ENCODE measurements at regions not wholly inside any gene's neighbourhood (a gene's known extent, or its start where the extent isn't known, plus 50 kb on each side); places are given as distances from the start of the nearest gene placed in this dataset.

- no peak overlapping the region for H3K27ac Mint-ChIP-seq
- peaks cover 8% of the 10 kb centered on the region for H3K9me3 Mint-ChIP-seq
- no peaks in the 10 kb centered on the region for H3K36me3 Mint-ChIP-seq (ENCODE audit: low read depth)
- intact Hi-C loops (cut with micrococcal nuclease), result no loop called here
- peaks cover 5% of the 10 kb centered on the region for H3K4me1 Mint-ChIP-seq (ENCODE audit: low read depth)
- peaks cover 2% of the 10 kb centered on the region for H3K27me3 Mint-ChIP-seq
- no peak overlapping the region for H3K4me3 Mint-ChIP-seq
These were observed 114.4 kb upstream of the ANO1 start for GRCh38 chr11:69963533-69964246.

- Mint-ChIP-seq H3K4me1 (ENCODE audit: low read depth) (peaks cover 5% of the 10 kb centered on the region), H3K36me3 (ENCODE audit: low read depth) (no peaks in the 10 kb centered on the region), H3K9me3 (peaks cover 8% of the 10 kb centered on the region), H3K27ac (no peak overlapping the region), H3K27me3 (peaks cover 3% of the 10 kb centered on the region), H3K4me3 (no peak overlapping the region)
- intact Hi-C loops (cut with micrococcal nuclease), result no loop called here
These were observed 113.9 kb upstream of the ANO1 start for GRCh38 chr11:69964247-69964643.

GRCh38 chr11:69965821-69966582 lies 112.1 kb upstream of the ANO1 start:
- Mint-ChIP-seq H3K4me3 (no peak overlapping the region), H3K4me1 (ENCODE audit: low read depth) (peaks cover 5% of the 10 kb centered on the region), H3K27ac (no peak overlapping the region), H3K27me3 (peaks cover 17% of the 10 kb centered on the region), H3K36me3 (ENCODE audit: low read depth) (no peaks in the 10 kb centered on the region), H3K9me3 (peaks cover 8% of the 10 kb centered on the region)
- intact Hi-C loops (cut with micrococcal nuclease), result no loop called here

- H3K36me3 Mint-ChIP-seq (ENCODE audit: low read depth), result no peaks in the 10 kb centered on the region
- peaks cover 5% of the 10 kb centered on the region for H3K4me1 Mint-ChIP-seq (ENCODE audit: low read depth)
- H3K4me3 Mint-ChIP-seq, result no peak overlapping the region
- peaks cover 8% of the 10 kb centered on the region for H3K9me3 Mint-ChIP-seq
- intact Hi-C loops (cut with micrococcal nuclease), result no loop called here
- peaks cover 17% of the 10 kb centered on the region for H3K27me3 Mint-ChIP-seq
- H3K27ac Mint-ChIP-seq, result no peak overlapping the region
These were observed 111.6 kb upstream of the ANO1 start for GRCh38 chr11:69966583-69966835.

- peaks cover 8% of the 10 kb centered on the region for H3K9me3 Mint-ChIP-seq
- peaks cover 5% of the 10 kb centered on the region for H3K4me1 Mint-ChIP-seq (ENCODE audit: low read depth)
- H3K4me3 Mint-ChIP-seq, result no peak overlapping the region
- no peaks in the 10 kb centered on the region for H3K36me3 Mint-ChIP-seq (ENCODE audit: low read depth)
- H3K27me3 Mint-ChIP-seq, result peaks cover 17% of the 10 kb centered on the region
- intact Hi-C loops (cut with micrococcal nuclease), result no loop called here
- H3K27ac Mint-ChIP-seq, result no peak overlapping the region
These were observed 111.1 kb upstream of the ANO1 start for GRCh38 chr11:69966910-69967483.

- H3K9me3 Mint-ChIP-seq, result peaks cover 8% of the 10 kb centered on the region
- H3K27me3 Mint-ChIP-seq, result peaks cover 17% of the 10 kb centered on the region
- H3K4me1 Mint-ChIP-seq (ENCODE audit: low read depth), result peaks cover 5% of the 10 kb centered on the region
- H3K36me3 Mint-ChIP-seq (ENCODE audit: low read depth), result no peaks in the 10 kb centered on the region
- no peak overlapping the region for H3K4me3 Mint-ChIP-seq
- intact Hi-C loops (cut with micrococcal nuclease), result no loop called here
- H3K27ac Mint-ChIP-seq, result no peak overlapping the region
These were observed 110.6 kb upstream of the ANO1 start for GRCh38 chr11:69967484-69967883.

GRCh38 chr11:69968396-69969347 lies 109.4 kb upstream of the ANO1 start:
- H3K4me1 Mint-ChIP-seq (ENCODE audit: low read depth), result no peaks in the 10 kb centered on the region
- no peak overlapping the region for H3K27ac Mint-ChIP-seq
- intact Hi-C loops (cut with micrococcal nuclease), result no loop called here
- no peaks in the 10 kb centered on the region for H3K9me3 Mint-ChIP-seq
- H3K36me3 Mint-ChIP-seq (ENCODE audit: low read depth), result no peaks in the 10 kb centered on the region
- H3K27me3 Mint-ChIP-seq, result peaks cover 17% of the 10 kb centered on the region
- no peak overlapping the region for H3K4me3 Mint-ChIP-seq

- no peak overlapping the region for H3K4me3 Mint-ChIP-seq
- intact Hi-C loops (cut with micrococcal nuclease), result no loop called here
- H3K36me3 Mint-ChIP-seq (ENCODE audit: low read depth), result no peaks in the 10 kb centered on the region
- H3K4me1 Mint-ChIP-seq (ENCODE audit: low read depth), result no peaks in the 10 kb centered on the region
- H3K9me3 Mint-ChIP-seq, result no peaks in the 10 kb centered on the region
- H3K27ac Mint-ChIP-seq, result no peak overlapping the region
- peaks cover 17% of the 10 kb centered on the region for H3K27me3 Mint-ChIP-seq
These were observed 108.0 kb upstream of the ANO1 start for GRCh38 chr11:69969890-69970784.

- Mint-ChIP-seq H3K36me3 (ENCODE audit: low read depth) (no peaks in the 10 kb centered on the region), H3K27ac (no peak overlapping the region), H3K27me3 (peaks cover 17% of the 10 kb centered on the region), H3K4me3 (no peak overlapping the region), H3K4me1 (ENCODE audit: low read depth) (no peaks in the 10 kb centered on the region), H3K9me3 (no peaks in the 10 kb centered on the region)
- intact Hi-C loops (cut with micrococcal nuclease), result no loop called here
These were observed 107.2 kb upstream of the ANO1 start for GRCh38 chr11:69970785-69971535.

- Mint-ChIP-seq H3K4me3 (no peak overlapping the region), H3K27ac (no peak overlapping the region), H3K36me3 (ENCODE audit: low read depth) (no peaks in the 10 kb centered on the region), H3K27me3 (peaks cover 17% of the 10 kb centered on the region), H3K9me3 (no peaks in the 10 kb centered on the region), H3K4me1 (ENCODE audit: low read depth) (no peaks in the 10 kb centered on the region)
- intact Hi-C loops (cut with micrococcal nuclease), result no loop called here
These were observed 106.4 kb upstream of the ANO1 start for GRCh38 chr11:69971741-69972140.

- Mint-ChIP-seq H3K27me3 (peaks cover 17% of the 10 kb centered on the region), H3K4me1 (ENCODE audit: low read depth) (no peaks in the 10 kb centered on the region), H3K9me3 (no peaks in the 10 kb centered on the region), H3K4me3 (no peak overlapping the region), H3K27ac (no peak overlapping the region), H3K36me3 (ENCODE audit: low read depth) (no peaks in the 10 kb centered on the region)
- intact Hi-C loops (cut with micrococcal nuclease), result no loop called here
These were observed 105.7 kb upstream of the ANO1 start for GRCh38 chr11:69972351-69972802.

GRCh38 chr11:69974528-69974927 lies 103.6 kb upstream of the ANO1 start:
- Mint-ChIP-seq H3K4me1 (ENCODE audit: low read depth) (no peaks in the 10 kb centered on the region), H3K4me3 (no peak overlapping the region), H3K27me3 (peaks cover 16% of the 10 kb centered on the region), H3K36me3 (ENCODE audit: low read depth) (no peaks in the 10 kb centered on the region), H3K9me3 (no peaks in the 10 kb centered on the region), H3K27ac (no peak overlapping the region)
- intact Hi-C loops (cut with micrococcal nuclease), result no loop called here

Data from dendritic cell treated with granulocyte-macrophage colony-stimulating factor and Interleukin-4, amounts not matched to agents 40 ng/mL and 50 ng/mL, for 4 days (primary cell).